ENCODE measurements at regions not wholly inside any gene's neighbourhood (a gene's known extent, or its start where the extent isn't known, plus 50 kb on each side); places are given as distances from the start of the nearest gene placed in this dataset.

DNA sequence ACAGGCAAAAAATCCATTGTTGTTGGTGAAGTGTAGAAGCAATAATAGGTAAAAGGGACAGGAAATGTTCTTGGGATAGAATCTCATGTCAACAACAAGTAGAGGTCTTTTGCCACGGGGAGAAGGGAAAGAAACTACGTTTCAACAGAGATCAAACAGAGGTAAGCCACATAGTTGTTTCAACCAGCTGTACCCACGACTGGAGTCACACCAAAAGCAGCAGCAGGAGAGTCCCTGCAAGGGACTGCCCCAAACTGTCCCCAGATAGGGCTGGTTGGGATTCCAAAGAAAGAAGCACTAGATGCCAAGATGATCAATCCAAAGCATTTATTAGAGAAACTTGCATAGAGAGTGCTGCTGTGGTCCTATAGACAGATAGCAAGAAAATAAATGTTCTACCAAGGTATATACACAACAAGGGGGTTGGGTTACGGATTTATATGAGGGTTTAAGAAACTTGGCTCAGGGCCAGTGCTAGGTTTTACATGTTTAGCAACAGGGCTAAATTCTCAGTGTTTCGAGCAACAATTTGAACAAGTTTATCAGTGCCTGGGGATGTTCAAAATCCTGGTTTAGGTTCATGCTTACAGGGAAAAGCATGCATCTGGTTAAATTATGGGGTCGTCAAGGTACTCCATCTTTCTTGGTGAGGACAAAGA lies 466.5 kb downstream of the MMUT start:
- TF ChIP-seq SP1 (IDR thresholded peaks at IDR 0.05; ENCODE audit: low read depth) (no peak), ZNF274 (IDR thresholded peaks at IDR 0.05; ENCODE audit: low read depth, low read length) (no peak), ZFX (IDR thresholded peaks at IDR 0.05) (no peak), FOSL1 (IDR thresholded peaks at IDR 0.05; ENCODE audit: low read depth) (no peak), ELF1 (IDR thresholded peaks at IDR 0.05; ENCODE audit: borderline replicate concordance, low read depth) (no peak)
- TF ChIP-seq, protein P1, sequence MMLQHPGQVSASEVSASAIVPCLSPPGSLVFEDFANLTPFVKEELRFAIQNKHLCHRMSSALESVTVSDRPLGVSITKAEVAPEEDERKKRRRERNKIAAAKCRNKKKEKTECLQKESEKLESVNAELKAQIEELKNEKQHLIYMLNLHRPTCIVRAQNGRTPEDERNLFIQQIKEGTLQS (IDR thresholded peaks at IDR 0.05) = no peak
- TF ChIP-seq, protein P2, sequence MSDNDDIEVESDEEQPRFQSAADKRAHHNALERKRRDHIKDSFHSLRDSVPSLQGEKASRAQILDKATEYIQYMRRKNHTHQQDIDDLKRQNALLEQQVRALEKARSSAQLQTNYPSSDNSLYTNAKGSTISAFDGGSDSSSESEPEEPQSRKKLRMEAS (IDR thresholded peaks at IDR 0.05) = no peak
- TF ChIP-seq, protein P3, sequence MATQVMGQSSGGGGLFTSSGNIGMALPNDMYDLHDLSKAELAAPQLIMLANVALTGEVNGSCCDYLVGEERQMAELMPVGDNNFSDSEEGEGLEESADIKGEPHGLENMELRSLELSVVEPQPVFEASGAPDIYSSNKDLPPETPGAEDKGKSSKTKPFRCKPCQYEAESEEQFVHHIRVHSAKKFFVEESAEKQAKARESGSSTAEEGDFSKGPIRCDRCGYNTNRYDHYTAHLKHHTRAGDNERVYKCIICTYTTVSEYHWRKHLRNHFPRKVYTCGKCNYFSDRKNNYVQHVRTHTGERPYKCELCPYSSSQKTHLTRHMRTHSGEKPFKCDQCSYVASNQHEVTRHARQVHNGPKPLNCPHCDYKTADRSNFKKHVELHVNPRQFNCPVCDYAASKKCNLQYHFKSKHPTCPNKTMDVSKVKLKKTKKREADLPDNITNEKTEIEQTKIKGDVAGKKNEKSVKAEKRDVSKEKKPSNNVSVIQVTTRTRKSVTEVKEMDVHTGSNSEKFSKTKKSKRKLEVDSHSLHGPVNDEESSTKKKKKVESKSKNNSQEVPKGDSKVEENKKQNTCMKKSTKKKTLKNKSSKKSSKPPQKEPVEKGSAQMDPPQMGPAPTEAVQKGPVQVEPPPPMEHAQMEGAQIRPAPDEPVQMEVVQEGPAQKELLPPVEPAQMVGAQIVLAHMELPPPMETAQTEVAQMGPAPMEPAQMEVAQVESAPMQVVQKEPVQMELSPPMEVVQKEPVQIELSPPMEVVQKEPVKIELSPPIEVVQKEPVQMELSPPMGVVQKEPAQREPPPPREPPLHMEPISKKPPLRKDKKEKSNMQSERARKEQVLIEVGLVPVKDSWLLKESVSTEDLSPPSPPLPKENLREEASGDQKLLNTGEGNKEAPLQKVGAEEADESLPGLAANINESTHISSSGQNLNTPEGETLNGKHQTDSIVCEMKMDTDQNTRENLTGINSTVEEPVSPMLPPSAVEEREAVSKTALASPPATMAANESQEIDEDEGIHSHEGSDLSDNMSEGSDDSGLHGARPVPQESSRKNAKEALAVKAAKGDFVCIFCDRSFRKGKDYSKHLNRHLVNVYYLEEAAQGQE (IDR thresholded peaks at IDR 0.05; ENCODE audit: low read depth) = no peak
- Histone ChIP-seq H3K27me3 (ENCODE audit: insufficient read depth, low read length) (no peaks in the 10 kb centered on the region), H3K27ac (ENCODE audit: low read depth, low read length) (no peak overlapping the region), H3K36me3 (ENCODE audit: control insufficient read depth in 1 of 2, insufficient read depth in 2 of 2, low read length in 2 of 2) (no peaks in the 10 kb centered on the region), H3K9ac (ENCODE audit: low read length) (no peak overlapping the region), H2AFZ (ENCODE audit: low read depth, low read length, poor library complexity, severe bottlenecking) (no peak overlapping the region), H3K4me2 (ENCODE audit: low read length) (no peak overlapping the region), H4K20me1 (ENCODE audit: insufficient read depth) (no peaks in the 10 kb centered on the region), H3K79me2 (ENCODE audit: insufficient read depth, low read length) (no peaks in the 10 kb centered on the region), H3K9me3 (ENCODE audit: control insufficient read depth in 1 of 2, insufficient read depth in 1 of 2, low read depth in 1 of 2, low read length in 2 of 2) (no peaks in the 10 kb centered on the region), H3K4me3 (replicated peaks in 1 of 2; ENCODE audit: low read depth in 1 of 2, low read length in 2 of 2) (no peak overlapping the region), H3K9me2 (ENCODE audit: insufficient read depth) (no peaks in the 10 kb centered on the region), H3K4me1 (ENCODE audit: control insufficient read depth in 1 of 2, insufficient read depth in 2 of 2, low read length in 2 of 2) (peaks cover 0 to 3% of the 10 kb centered on the region in 2 experiments; a peak in 1 of 4 replicates)
- intact Hi-C loops (cut with micrococcal nuclease) = no loop called here
- no peak for ATAC-seq
- DNase-seq (ENCODE audit: low read depth, low spot score) = no peak
- CTCF ChIA-PET = no interaction called here
- POLR2A ChIA-PET = no interaction called here
- RAD21 ChIA-PET (ENCODE audit: low non-redundant PET in 1 of 2, low total read pairs in 2 of 2, uncharacterized antibody in 2 of 2, unreplicated experiment in 2 of 2) = no interaction called here
- no TSS peak for BruUV-seq (replicated peaks)
